GM18499 (cell line): ENCODE measurements at regions not wholly inside any gene's neighbourhood (a gene's known extent, or its start where the extent isn't known, plus 50 kb on each side); places are given as distances from the start of the nearest gene placed in this dataset.

ENCODE experiments used
- ATAC-seq: cut with Tn5 transposase; IDR thresholded peaks from one replicate; pipeline ENCODE4 v1.9.1; 2021; ENCODE audit warnings: moderate number of reproducible peaks; ENCODE audit not compliant: insufficient read depth, unreplicated experiment

DNA sequence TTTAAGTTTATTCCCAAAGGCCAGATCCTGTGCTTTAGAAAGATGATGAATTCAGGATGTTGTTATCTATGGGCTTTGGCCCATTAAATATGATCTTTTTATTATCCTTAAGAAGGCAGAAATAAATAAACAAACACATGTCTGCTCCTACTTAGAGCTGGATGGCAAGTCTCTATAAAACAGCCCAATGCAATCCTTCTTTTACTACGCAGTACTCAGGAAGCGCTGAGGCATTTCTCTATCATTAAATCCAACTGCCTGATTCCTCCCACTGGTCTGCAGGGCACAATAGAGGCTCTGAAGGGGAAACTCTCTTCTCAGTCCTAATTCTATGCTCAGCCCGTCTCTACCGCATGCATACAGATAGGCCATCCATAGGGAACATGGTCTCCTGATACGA lies 144.5 kb upstream of the TMEM72 start:
- ATAC-seq, result no peak

DNA sequence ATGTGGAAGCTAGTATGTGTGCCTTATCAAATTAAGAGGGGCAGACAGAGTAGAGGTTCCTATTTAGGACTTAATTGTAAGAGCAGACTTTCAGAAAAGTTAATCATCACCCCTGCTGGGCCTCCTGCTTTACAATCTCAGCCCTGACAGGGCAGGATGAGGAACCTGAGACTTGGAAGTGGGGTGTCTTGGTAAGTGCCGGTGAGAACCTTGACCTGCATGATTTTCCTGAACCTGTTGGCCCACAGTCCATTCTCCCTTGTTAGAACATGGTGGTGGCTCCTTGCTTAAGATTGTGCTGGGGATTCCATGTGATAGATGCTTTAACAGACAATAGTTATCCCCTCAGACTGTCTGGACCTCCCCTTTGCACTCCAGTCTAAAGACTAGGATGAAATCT lies 141.7 kb upstream of the TMEM72 start:
- ATAC-seq, result no peak

DNA sequence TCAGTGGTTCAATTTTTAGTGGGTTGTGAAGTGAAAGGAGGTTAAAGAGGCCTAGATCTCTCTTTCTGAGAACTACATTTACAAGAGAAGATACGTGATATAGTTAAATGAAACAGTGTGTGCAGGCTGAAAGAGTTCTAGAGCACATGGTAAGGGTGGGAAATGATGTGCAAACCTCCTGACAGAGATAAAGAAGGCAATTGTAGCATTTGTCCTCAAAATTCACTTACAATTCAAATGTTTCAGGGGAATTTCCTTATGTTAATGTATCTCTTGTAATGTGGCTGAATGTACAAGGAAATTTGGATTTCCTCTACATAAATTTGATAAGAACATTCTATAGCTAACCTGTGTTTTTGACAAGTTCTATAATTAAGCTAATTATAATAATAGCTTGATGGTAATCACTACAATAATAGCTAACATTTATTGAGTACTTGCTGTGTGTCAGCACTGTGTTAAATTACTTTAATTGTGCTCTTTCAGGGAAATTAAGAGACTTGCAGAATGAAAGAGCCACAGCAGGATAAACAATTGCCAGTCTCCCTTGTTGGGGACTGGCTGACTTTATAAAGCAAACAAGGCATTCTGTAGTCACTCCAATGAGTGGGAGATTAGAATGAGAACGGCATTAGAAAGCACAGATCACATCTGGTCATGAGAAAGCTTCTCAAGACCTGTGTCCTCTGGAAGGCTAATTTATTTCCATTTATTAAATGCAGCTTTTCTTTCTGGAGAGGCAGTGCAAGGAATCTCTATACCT lies 139.7 kb upstream of the TMEM72 start:
- ATAC-seq, result no peak

DNA sequence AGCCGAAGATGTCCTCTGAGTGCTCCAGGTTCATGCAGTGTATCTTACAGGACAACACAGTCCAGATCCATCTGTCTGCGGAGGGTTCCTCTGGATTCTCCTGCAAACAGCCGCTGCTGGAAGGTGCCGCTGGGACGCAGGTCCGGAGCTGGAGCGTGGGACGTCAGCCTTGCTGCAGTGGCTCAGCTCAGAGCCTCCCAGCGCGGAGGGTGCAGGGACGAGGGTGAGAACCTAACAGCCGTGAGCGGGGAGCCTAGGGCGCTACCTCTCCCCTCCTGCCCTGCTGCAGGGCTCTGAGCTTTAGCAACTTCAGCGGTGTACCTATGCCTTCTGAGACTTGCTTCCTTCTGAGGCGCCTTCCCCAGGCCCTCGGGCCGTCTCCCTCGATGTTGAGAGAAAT lies 137.6 kb upstream of the TMEM72 start:
- ATAC-seq, result no peak

DNA sequence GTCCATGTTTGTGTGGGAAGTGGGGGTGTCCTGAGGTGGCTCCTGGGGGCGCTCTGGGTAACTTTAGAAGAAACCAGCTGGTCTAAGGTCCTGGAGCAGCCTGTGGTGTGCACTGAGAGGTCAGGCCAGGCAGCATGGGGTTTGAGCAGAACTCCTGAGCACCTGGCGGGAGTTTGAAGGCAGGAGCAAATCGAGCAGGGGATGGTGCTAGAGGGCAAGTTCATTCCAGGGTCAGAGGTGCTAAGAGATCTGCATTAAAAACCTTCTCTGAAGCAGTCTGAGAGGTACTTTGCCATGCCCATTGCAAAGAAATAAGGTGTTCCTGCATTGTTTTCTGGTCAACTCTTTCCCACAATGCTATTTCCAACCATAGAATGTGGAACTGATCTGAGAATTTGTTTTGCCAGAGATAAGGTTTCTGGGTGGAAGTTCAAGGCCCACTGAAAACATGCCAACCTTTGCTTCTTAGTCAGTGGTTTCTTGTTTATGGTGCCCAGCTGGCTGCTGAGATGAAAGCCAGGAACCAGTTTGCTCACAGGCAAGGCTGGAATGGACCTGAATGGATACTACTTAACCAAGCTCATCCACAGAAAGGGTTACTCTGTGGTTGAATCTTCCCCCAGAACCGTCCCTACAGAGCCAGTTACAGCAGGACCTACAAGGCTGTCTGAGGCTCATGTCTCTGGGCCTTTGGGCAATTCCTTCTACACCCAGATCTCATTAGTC lies 136.3 kb upstream of the TMEM72 start:
- no peak for ATAC-seq

DNA sequence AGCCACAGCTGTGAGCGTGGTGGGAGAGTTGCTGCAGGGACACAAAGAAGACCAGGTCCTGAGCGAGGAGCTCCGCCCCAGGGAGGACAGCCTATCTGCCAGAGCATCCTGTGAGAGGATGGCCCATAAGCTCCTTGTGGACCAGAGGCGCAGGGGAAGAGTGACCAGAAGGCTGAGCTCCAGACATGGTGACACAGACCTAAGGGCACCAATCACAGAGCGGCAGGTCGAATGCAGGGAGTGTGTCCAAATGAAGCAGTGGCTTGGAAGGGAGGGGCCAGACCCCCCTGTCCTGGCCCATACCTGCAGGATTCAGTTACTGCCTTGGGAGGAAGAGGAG lies 135.8 kb upstream of the TMEM72 start:
- ATAC-seq, result no peak

DNA sequence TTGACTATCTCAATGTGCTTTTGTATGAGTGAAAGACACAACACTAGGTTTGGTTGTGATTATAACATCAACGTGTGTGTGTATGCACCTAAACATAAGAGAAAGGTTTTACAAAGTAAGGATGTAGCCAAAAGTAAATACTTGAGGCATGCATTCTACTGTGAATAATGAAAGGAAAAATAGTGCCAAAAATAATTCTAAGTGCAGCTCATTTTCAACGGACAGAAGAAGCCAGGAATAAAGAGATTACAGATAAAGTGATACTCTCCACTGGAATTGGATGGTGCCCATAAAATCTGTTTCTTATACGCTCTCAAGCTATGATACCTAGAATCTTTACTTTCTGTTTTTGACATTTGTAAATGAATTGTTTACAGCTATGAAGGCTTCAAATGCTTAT lies 135.0 kb upstream of the TMEM72 start:
- ATAC-seq, result no peak

DNA sequence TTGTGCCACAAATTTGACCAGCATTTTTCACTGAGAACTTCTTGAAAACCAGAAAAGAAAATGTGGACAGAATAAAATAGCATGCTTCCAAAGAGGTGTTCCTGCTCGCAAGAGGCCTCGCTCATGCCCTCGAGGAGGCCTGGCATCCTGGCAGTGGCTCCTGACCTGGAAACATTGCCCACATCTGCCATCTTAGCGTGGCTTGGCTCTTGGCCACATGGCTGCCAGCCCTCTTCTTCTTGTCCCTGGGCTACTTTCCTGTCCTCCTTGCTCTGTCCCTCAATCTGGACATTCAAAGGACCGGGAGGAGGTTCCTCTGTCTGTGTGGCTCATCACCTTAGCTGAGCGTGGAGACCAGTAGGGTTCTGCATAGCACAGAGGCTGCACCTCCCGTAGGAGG lies 131.6 kb upstream of the TMEM72 start:
- no peak for ATAC-seq

DNA sequence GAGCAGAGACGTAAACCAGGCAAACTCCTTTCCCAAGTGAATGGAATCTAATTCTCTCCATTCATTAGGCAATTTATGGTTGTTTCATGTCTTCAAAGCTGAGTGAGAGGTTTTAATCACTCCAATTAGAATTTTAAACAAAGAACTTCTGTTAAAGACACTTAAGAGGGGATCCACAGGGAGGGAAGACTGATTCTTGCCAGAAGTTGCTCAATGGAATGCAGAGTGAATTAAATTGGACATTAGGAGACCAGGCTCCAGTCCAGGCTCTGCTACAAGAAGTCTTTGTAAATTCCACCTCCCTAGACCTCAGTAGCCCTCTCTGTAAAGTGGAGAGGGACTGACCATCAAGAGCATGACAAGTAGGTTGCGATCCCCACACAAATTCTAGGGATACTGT lies 130.7 kb upstream of the TMEM72 start:
- no peak for ATAC-seq

DNA sequence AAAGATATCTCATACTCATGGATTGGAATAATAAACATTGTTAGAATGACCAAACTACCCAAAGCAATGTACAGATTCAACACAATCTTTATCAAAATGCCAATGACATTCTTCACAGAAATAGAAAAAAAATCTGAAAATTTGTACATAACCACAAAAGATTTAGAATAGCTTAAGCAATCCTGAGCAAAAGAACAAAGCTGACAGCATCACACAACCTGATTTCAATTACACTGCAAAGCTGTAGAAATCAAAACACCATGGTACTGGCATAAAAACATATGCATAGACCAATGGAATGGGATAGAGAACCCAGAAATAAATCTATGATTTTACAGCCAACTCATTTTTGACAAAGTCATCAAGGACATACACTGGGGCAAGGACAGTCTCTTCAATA lies 130.0 kb upstream of the TMEM72 start:
- ATAC-seq, result no peak

DNA sequence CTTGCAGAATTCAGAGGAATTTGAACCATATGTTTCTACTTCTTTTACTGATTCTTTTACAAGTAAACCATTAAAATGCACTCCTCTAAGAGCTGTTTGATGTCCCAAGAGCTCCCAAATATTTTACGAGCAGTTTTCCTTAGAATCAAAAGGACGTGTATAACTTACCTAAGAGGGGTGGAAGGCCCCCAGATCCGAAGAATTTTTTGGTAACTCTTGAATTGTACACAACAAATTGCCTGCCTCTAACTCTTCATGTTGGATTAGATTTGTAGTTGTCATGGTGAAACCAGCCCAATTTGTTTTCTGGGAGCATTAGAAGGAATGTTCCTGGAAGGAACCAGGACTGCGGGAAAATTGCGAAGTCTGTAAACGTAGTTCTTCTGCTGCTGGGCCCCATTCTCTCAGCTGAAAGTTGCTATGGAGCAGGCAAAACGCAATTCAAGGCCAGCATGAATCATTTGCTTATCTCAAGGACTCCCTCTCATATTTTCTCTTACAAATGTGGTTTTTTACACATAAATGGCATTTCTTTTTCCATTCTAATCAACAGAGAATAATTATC lies 124.8 kb upstream of the TMEM72 start:
- ATAC-seq, result no peak

DNA sequence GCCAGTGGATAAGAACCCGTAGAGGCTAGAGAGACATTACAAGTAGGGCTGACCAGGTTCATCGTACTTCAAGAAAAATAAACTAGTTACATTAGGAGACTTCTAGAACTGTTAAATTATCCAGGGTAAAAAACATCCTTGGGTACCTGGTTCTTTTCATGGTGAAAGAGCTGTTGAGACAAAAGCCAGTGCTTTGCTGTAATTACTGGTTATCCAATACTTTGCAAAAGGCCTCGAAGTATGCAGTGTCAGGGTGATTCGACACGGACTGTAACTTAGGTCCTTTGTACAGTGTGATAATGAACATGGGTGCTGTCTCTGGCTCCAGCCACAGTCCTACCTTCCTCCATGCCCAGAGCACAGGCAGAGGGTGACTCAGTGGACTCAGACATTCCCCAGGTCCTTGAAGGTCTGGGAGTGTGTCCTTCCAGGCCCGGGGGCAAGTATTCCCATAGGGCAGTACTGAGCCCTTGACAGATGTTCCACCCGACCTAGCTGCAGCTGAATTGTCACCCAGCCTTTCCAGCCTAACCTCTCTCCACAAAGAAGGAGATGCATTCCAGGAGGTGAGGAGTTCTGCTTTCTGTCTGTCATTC lies 123.6 kb upstream of the TMEM72 start:
- no peak for ATAC-seq

DNA sequence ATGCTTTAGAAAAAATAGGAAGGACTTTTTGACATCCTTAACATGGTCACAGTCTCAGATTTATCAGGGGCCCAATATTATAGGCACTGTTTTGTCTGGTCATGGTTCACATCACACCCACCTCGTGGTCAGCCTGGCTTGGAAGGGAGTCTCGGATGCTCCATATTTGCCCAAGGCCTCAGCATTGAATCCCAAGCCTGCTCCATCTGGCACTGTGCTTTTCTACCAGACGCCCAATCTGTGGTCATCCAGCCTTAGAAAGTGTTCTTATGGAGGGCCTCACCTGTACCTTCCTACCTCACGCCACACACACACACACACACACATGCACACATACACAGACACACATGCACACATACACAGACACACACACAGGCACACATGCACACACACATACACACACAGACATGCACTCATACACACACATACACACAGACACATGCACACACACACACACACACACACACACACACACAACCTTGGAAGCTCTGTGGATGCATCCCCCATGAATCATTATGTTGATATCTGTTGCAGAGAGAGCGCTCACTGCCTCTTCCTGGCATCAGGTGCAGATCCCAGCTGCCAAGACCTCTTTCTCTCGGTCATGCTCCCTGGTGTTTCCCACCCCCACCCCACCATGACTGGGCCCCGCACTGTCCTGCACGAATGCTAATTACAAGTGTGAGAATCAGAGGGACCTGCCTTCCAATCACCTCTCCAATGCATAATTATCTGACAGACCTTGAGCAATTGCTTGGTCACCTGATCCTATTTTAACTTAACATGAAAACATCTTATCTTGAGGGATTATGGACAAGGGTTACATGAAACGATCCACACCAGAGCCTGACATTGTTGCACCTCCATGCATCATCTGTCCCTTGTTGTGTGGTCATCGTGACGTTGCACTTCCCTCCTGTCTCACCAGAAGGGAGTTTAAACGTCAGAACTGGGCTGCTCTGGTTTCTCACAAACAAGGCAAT lies 122.7 kb upstream of the TMEM72 start:
- ATAC-seq, result no peak

DNA sequence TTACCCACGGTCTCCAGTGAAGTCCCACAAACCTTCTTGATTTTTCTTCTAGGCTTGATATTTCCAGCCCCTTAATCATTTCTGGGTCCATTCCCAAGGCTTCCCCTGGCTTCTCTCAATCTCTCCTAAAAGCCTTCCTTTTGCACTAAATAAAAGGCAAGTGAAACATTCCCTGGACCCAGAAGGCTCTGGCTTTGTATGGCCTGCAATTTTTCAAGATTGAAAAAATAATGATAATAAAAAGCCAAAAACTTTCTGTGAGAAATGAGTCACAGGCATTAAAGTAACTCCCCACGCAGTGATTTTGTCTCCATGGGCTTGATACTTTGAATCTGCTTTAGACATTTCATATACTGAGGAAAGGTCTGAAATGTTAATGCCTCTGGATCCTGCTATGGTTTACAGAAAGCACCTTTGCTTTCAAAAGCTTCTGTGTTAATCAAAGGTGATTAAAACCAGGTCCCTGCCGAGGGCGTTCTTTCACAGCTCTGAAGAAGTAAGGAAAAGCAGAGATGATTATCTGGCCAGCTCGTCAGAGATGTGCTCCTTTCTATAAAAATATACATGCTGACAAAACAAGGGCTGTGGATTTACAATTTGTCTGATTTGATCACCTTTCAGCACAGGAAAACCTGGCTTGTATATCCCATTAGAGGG lies 118.9 kb upstream of the TMEM72 start:
- ATAC-seq, result no peak

DNA sequence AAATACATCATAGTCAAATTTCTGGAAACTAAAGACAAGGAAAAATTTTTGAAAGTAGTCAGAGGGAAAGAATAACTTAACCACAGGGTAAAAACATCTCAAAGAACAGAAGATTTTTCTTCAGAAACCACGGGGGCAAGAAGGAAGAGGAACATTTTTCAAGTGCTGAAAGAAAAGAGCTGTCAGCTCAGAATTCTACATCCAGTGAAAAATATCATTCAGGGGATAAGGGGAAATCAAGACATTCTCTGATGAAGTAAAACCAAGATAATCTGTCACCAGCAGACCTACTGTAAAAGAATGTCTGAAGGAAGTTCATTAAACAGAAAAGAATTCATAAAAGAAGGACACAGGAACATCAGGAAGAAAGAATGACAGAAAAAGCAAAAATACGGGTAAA lies 111.2 kb upstream of the TMEM72 start:
- ATAC-seq, result no peak

DNA sequence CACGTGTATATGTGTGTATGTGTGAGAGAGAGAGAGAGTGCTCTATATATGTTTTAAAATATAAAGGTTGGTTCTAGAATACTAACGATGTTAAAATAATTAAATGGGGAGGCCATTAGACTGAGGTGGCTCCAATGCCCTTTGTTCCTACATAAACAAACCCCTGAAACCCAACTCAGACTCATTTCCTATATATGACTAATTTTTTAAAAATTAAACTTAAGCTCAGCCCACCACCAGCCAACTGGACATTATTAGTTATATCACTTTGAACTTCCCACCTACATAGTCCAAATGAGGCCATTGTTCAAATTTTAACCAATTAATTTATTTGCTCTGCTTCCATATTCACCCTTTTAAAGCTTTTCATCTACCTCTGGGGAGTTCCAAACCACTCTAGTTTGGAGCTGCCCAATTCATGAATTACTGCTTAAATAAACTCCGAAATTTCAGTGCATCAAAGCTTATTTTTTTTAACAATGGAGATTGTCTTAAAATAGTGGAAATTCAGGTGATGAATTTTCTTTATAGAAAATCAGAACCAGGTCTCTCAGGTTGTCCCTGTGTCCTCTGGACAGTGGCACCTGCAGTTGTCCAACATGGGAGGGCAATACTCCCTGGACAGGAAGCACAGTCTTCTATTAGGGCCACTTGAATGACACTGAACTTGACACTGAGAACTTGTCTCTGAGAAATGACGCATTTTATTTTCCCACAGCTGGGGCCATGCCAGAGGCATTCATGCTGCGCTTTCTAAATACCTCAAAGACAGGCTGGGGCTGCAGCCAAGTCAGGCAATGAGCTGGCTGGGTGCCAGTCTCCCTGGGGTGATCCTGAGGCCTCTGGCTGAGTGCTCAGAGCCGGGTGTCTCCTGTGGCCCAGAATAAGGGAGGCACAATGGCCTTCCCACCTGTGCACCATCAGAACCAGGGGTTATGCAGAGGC lies 109.5 kb upstream of the TMEM72 start:
- ATAC-seq, result no peak

DNA sequence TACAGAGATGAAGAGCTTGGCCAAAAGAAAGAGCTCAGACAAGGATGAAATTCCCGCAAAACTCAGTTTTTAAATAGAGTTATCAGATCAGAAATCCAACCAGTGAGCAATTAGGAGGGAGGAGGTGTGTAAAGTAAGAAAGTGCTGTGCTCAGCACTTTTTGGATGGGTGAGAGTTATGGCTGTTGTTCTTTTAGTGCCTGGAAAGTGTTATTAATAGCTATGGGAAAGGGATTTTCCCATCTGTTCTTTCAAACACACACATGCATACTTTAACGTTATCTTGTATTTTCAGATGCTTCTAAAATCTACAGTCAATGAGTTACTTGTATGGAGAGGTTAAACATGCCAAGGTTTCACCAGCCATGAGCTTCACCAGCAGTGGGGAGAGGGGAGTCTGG lies 107.3 kb upstream of the TMEM72 start:
- no peak for ATAC-seq

DNA sequence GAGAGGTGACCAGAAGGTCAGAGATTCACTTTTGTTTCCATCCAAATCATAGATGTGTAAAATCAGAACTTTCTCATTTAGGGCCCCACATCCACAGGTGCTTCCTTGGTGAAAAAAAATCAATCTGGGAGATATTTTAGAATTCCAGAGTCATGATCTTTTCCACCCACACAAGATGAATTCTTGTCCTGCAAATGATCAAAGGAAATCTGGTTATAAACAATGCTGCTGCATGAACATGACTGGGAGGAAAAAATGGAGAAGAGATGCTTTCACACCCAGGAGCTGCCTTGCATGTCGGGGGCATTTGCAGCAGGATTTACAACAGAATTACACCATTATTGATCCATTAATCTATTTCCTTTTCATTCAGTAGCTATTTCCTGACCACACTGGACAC lies 106.5 kb upstream of the TMEM72 start:
- ATAC-seq, result no peak
